ENCODE measurements at regions not wholly inside any gene's neighbourhood (a gene's known extent, or its start where the extent isn't known, plus 50 kb on each side); places are given as distances from the start of the nearest gene placed in this dataset.
A peak's percentile ranks its signal among the peaks of the same experiment; 100 is the strongest.

- peaks cover 1% of the 10 kb centered on the region; the same call in 1 of the 2 replicates for H3K36me3 ChIP-seq (ENCODE audit: control insufficient read depth, insufficient read depth, low read length)
- H4K5ac ChIP-seq (ENCODE audit: low read depth, low read length), result no peak overlapping the region
- H4K20me1 ChIP-seq (ENCODE audit: insufficient read depth, low read length), result peaks cover 48% of the 10 kb centered on the region
- no peak overlapping the region for H4K91ac ChIP-seq (ENCODE audit: insufficient read depth, low read depth, low read length)
- no peak overlapping the region for H2BK5ac ChIP-seq (ENCODE audit: low read depth, low read length, poor library complexity, severe bottlenecking)
- no peak overlapping the region for H3K18ac ChIP-seq (ENCODE audit: low read depth, low read length)
- peak overlapping the region; percentile 3 for H2AK9ac ChIP-seq (replicated peaks; ENCODE audit: low read depth, low read length, poor library complexity)
- no peak overlapping the region for H3K4me2 ChIP-seq (ENCODE audit: low read depth, low read length)
- H2AK5ac ChIP-seq (ENCODE audit: low read depth, low read length), result no peak overlapping the region
- H3K56ac ChIP-seq (ENCODE audit: extremely low read depth, insufficient read depth, low read length), result no peak overlapping the region
- intact Hi-C loops (cut with micrococcal nuclease) (no loop called here), dilution Hi-C loops (cut with HindIII; ENCODE audit: low sequenced_read_pairs, unreplicated experiment) (no loop called here), in situ Hi-C loops (cut with MboI; ENCODE audit: low sequenced_read_pairs) (no loop called here)
- H2AFZ ChIP-seq (replicated peaks; ENCODE audit: low read length, poor library complexity), result peak overlapping the region; percentile 41
- TF ChIP-seq RCOR1 (IDR thresholded peaks at IDR 0.05; ENCODE audit: insufficient replicate concordance, low read length), result peak; percentile 16
- TF ChIP-seq CEBPB (IDR thresholded peaks at IDR 0.05; ENCODE audit: low read depth, low read length), result no peak
- peak; percentile 30; the same call in 1 of the 2 replicates for TF ChIP-seq RAD21 (IDR thresholded peaks at IDR 0.05; ENCODE audit: low read length)
- TF ChIP-seq, protein P1, sequence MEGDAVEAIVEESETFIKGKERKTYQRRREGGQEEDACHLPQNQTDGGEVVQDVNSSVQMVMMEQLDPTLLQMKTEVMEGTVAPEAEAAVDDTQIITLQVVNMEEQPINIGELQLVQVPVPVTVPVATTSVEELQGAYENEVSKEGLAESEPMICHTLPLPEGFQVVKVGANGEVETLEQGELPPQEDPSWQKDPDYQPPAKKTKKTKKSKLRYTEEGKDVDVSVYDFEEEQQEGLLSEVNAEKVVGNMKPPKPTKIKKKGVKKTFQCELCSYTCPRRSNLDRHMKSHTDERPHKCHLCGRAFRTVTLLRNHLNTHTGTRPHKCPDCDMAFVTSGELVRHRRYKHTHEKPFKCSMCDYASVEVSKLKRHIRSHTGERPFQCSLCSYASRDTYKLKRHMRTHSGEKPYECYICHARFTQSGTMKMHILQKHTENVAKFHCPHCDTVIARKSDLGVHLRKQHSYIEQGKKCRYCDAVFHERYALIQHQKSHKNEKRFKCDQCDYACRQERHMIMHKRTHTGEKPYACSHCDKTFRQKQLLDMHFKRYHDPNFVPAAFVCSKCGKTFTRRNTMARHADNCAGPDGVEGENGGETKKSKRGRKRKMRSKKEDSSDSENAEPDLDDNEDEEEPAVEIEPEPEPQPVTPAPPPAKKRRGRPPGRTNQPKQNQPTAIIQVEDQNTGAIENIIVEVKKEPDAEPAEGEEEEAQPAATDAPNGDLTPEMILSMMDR (conservative IDR thresholded peaks at IDR 0.05; ENCODE audit: low read depth, low read length), result peak; percentile 39
- peak; percentile 37 for TF ChIP-seq SMC3 (IDR thresholded peaks at IDR 0.05; ENCODE audit: low read depth, low read length)
- no peaks in the 10 kb centered on the region for H3K9me3 ChIP-seq (ENCODE audit: control insufficient read depth, insufficient read depth, low read length)
- WGBS, 2 experiments (ENCODE audit: extremely low coverage in 2 of 2, insufficient read length in 1 of 2), result 53% methylated on average over 6 of the region's 17 CpGs; no CpG with 5 or more reads in 1 of the 2 experiments
- ATAC-seq (ENCODE audit: low read depth), result no peak; the same call in 1 of the 2 replicates
- no peaks in the 10 kb centered on the region for H3K4me1 ChIP-seq (ENCODE audit: control insufficient read depth, insufficient read depth, low read length)
- DNase-seq, result no peak
- ChIA-PET CTCF (no interaction called here), POLR2A (ENCODE audit: unreplicated experiment) (no interaction called here)
- 0 out of 2 replicates have a peak, but pooled peaks cover 3% of the 10 kb centered on the region for H3K9me1 ChIP-seq (ENCODE audit: insufficient read depth, low read length)
- no peak overlapping the region for H2BK15ac ChIP-seq (ENCODE audit: low read depth, low read length)
- H3K9ac ChIP-seq (ENCODE audit: low read depth, low read length), result no peak overlapping the region
- no peak overlapping the region for H3K14ac ChIP-seq (replicated peaks; ENCODE audit: low read depth, low read length)
- H3K4ac ChIP-seq (ENCODE audit: low read depth, low read length), result no peak overlapping the region
- no peak overlapping the region for H2BK20ac ChIP-seq (ENCODE audit: low read depth, low read length)
- H4K8ac ChIP-seq (ENCODE audit: low read depth in 2 of 2, low read length in 2 of 2), result no peak overlapping the region
- H3K27me3 ChIP-seq (ENCODE audit: control insufficient read depth, insufficient read depth, low read length), result no peaks in the 10 kb centered on the region
- H3K27ac ChIP-seq (ENCODE audit: insufficient read depth, low read length), result no peak overlapping the region
- no peak overlapping the region for H2BK120ac ChIP-seq (ENCODE audit: low read depth, low read length)
- no peak overlapping the region for H3K4me3 ChIP-seq (ENCODE audit: insufficient read depth, low read depth, low read length)
- peaks cover 0 to 5% of the 10 kb centered on the region in 2 experiments; a peak in 3 of 4 replicates for H3K79me1 ChIP-seq (ENCODE audit: low read depth in 1 of 2, low read length in 2 of 2)
- no TSS peak for BruUV-seq (replicated peaks)
- H3K23ac ChIP-seq (ENCODE audit: low read depth, low read length), result no peak overlapping the region
Measured at GRCh38 chr16:85428168-85428898, 184.8 kb upstream of the GSE1 start.

All from IMR-90 (cell line).